WI38 (cell line): ENCODE measurements at regions not wholly inside any gene's neighbourhood (a gene's known extent, or its start where the extent isn't known, plus 50 kb on each side); places are given as distances from the start of the nearest gene placed in this dataset.
"Not testable (repeated sequence)": the region's sequence is repeated elsewhere in the genome, so short reads cannot be mapped to it uniquely, and the experiment has no call there.

ENCODE experiments used
- H3K4me3 ChIP-seq: 2 replicates; pipeline ENCODE4 v1.5.1; 2011; ENCODE audit warnings: low read depth, mild to moderate bottlenecking, control low read depth, low read length
- CTCF ChIP-seq: IDR thresholded peaks from 2 replicates; pipeline ENCODE4 v1.5.1; 2012; ENCODE audit warnings: low read depth, mild to moderate bottlenecking, control low read depth, low read length

- no peak for TF ChIP-seq CTCF
- no peak overlapping the region for H3K4me3 ChIP-seq
Observed at GRCh38 chr4:187668526-187669082, 327.0 kb upstream of the ZFP42 start.

GRCh38 chr4:187671521-187671920, 324.1 kb upstream of the ZFP42 start:
- H3K4me3 ChIP-seq = not testable (repeated sequence)

GRCh38 chr4:187671958-187672357, 323.6 kb upstream of the ZFP42 start:
- not testable (repeated sequence) for H3K4me3 ChIP-seq

GRCh38 chr4:187672526-187672925, 323.0 kb upstream of the ZFP42 start:
- H3K4me3 ChIP-seq = not testable (repeated sequence)

GRCh38 chr4:187679450-187679849, 316.1 kb upstream of the ZFP42 start:
- no peak for TF ChIP-seq CTCF
- H3K4me3 ChIP-seq = no peak overlapping the region

GRCh38 chr4:187685247-187685646, 310.3 kb upstream of the ZFP42 start:
- H3K4me3 ChIP-seq = no peak overlapping the region
- TF ChIP-seq CTCF = no peak

GRCh38 chr4:187687697-187688096, 307.9 kb upstream of the ZFP42 start:
- H3K4me3 ChIP-seq = no peak overlapping the region
- no peak for TF ChIP-seq CTCF

- TF ChIP-seq CTCF = no peak
Observed at GRCh38 chr4:187692626-187693025, 302.9 kb upstream of the ZFP42 start.

GRCh38 chr4:187695531-187695930, 300.0 kb upstream of the ZFP42 start:
- H3K4me3 ChIP-seq = not testable (repeated sequence)

More at GRCh38 chr4:187692626-187693025, 302.9 kb upstream of the ZFP42 start:
- no peak overlapping the region for H3K4me3 ChIP-seq

GRCh38 chr4:187711586-187711985, 284.0 kb upstream of the ZFP42 start:
- H3K4me3 ChIP-seq = no peak overlapping the region
- no peak for TF ChIP-seq CTCF
